HEK293 (cell line): ENCODE measurements at regions not wholly inside any gene's neighbourhood (a gene's known extent, or its start where the extent isn't known, plus 50 kb on each side); places are given as distances from the start of the nearest gene placed in this dataset.

ENCODE experiments used
- KLF7 ChIP-seq: fragments of 450-650 bp; formaldehyde crosslinking; IDR thresholded peaks from 2 replicates; pipeline ENCODE4 v1.5.1; 2016; ENCODE audit warnings: missing biosample characterization, missing genetic modification characterization, borderline replicate concordance
- YY1 ChIP-seq: fragments of 450-650 bp; formaldehyde crosslinking; IDR thresholded peaks from 2 replicates; pipeline ENCODE4 v1.5.1; 2018; ENCODE audit warnings: missing biosample characterization, missing genetic modification characterization
- ZEB2 ChIP-seq: fragments of 450-650 bp; formaldehyde crosslinking; IDR thresholded peaks from 2 replicates; pipeline ENCODE4 v1.5.1; 2016; ENCODE audit warnings: missing biosample characterization, missing genetic modification characterization
- ZNF274 ChIP-seq, 2 experiments: fragments of 200-500 bp in 1 of 2; fragments of 450-650 bp in 1 of 2; sonication (Bioruptor generic) in 1 of 2; formaldehyde crosslinking in 1 of 2; IDR thresholded peaks; 2 replicates each; pipeline versions ENCODE4 v1.5.1 to v1.6.1; 2014 to 2016; ENCODE audit warnings: borderline replicate concordance in 1 of 2, inconsistent platforms in 1 of 2, low read length in 1 of 2, missing biosample characterization in 1 of 2, missing genetic modification characterization in 1 of 2
- ZNF37A ChIP-seq: fragments of 450-650 bp; IDR thresholded peaks from 2 replicates; pipeline ENCODE4 v1.5.1; 2018; ENCODE audit warnings: missing biosample characterization, missing genetic modification characterization
- ZNF664 ChIP-seq: fragments of 450-650 bp; formaldehyde crosslinking; IDR thresholded peaks from 2 replicates; pipeline ENCODE4 v1.5.1; 2016; ENCODE audit warnings: missing biosample characterization, missing genetic modification characterization
- ZNF776 ChIP-seq: fragments of 450-650 bp; formaldehyde crosslinking; IDR thresholded peaks from 2 replicates; pipeline ENCODE4 v1.5.0; 2017; ENCODE audit warnings: missing biosample characterization, missing genetic modification characterization, borderline replicate concordance
- TF ChIP-seq, protein P1 (sequence below): fragments of 450-650 bp; formaldehyde crosslinking; IDR thresholded peaks from 2 replicates; pipeline ENCODE4 v1.5.1; 2016; ENCODE audit warnings: missing biosample characterization, missing genetic modification characterization
- TF ChIP-seq, protein P2 (sequence below): fragments of 450-650 bp; formaldehyde crosslinking; optimal IDR thresholded peaks from 2 replicates; pipeline ENCODE3; 2016; ENCODE audit warnings: missing biosample characterization, mild to moderate bottlenecking, missing genetic modification characterization
- TF ChIP-seq, protein P3 (sequence below): fragments of 450-650 bp; formaldehyde crosslinking; IDR thresholded peaks from 2 replicates; pipeline ENCODE4 v1.5.1; 2016; ENCODE audit warnings: missing biosample characterization, missing genetic modification characterization
- TF ChIP-seq, protein P4 (sequence below): fragments of 450-650 bp; formaldehyde crosslinking; IDR thresholded peaks from 2 replicates; pipeline ENCODE4 v1.5.1; 2016; ENCODE audit warnings: missing biosample characterization, missing genetic modification characterization
- TF ChIP-seq, protein P5 (sequence below): fragments of 450-650 bp; formaldehyde crosslinking; IDR thresholded peaks from 2 replicates; pipeline ENCODE4 v1.5.1; 2016; ENCODE audit warnings: missing biosample characterization, missing genetic modification characterization

DNA sequence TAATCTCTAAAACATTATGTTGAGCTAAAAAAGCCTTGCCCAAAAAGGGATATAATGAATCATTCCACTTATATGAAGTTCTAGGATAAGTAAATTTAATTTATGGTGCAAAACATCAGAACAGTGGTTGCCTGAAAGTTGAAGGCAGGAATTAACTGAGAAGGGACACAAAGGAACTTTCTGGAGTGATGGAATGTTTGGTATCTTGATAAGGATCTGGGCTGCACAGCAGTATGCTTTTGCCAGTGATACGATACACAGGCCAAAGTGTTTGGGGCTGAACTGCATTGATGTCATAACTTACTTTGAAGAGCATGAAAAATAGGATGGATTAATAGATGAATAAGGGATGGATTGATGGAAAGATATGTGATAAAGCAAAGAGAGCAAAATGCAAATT lies 146.1 kb upstream of the LRFN2 start:
- TF ChIP-seq, protein P1, sequence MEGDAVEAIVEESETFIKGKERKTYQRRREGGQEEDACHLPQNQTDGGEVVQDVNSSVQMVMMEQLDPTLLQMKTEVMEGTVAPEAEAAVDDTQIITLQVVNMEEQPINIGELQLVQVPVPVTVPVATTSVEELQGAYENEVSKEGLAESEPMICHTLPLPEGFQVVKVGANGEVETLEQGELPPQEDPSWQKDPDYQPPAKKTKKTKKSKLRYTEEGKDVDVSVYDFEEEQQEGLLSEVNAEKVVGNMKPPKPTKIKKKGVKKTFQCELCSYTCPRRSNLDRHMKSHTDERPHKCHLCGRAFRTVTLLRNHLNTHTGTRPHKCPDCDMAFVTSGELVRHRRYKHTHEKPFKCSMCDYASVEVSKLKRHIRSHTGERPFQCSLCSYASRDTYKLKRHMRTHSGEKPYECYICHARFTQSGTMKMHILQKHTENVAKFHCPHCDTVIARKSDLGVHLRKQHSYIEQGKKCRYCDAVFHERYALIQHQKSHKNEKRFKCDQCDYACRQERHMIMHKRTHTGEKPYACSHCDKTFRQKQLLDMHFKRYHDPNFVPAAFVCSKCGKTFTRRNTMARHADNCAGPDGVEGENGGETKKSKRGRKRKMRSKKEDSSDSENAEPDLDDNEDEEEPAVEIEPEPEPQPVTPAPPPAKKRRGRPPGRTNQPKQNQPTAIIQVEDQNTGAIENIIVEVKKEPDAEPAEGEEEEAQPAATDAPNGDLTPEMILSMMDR (tag by site-specific recombination) = no peak
- TF ChIP-seq, protein P2, sequence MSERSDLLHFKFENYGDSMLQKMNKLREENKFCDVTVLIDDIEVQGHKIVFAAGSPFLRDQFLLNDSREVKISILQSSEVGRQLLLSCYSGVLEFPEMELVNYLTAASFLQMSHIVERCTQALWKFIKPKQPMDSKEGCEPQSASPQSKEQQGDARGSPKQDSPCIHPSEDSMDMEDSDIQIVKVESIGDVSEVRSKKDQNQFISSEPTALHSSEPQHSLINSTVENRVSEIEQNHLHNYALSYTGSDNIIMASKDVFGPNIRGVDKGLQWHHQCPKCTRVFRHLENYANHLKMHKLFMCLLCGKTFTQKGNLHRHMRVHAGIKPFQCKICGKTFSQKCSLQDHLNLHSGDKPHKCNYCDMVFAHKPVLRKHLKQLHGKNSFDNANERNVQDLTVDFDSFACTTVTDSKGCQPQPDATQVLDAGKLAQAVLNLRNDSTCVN (tag by site-specific recombination) = no peak
- TF ChIP-seq KLF7 (tag by site-specific recombination) (no peak), YY1 (no peak), ZNF37A (tag by site-specific recombination) (no peak), ZEB2 (tag by site-specific recombination) (no peak), ZNF274 (IDR thresholded peaks at IDR 0.05; ENCODE audit: low read length) (no peak), ZNF274 (tag by site-specific recombination; IDR thresholded peaks at IDR 0.05; ENCODE audit: borderline replicate concordance) (no peak), ZNF776 (tag by site-specific recombination) (no peak), ZNF664 (tag by site-specific recombination) (no peak)
- TF ChIP-seq, protein P3, sequence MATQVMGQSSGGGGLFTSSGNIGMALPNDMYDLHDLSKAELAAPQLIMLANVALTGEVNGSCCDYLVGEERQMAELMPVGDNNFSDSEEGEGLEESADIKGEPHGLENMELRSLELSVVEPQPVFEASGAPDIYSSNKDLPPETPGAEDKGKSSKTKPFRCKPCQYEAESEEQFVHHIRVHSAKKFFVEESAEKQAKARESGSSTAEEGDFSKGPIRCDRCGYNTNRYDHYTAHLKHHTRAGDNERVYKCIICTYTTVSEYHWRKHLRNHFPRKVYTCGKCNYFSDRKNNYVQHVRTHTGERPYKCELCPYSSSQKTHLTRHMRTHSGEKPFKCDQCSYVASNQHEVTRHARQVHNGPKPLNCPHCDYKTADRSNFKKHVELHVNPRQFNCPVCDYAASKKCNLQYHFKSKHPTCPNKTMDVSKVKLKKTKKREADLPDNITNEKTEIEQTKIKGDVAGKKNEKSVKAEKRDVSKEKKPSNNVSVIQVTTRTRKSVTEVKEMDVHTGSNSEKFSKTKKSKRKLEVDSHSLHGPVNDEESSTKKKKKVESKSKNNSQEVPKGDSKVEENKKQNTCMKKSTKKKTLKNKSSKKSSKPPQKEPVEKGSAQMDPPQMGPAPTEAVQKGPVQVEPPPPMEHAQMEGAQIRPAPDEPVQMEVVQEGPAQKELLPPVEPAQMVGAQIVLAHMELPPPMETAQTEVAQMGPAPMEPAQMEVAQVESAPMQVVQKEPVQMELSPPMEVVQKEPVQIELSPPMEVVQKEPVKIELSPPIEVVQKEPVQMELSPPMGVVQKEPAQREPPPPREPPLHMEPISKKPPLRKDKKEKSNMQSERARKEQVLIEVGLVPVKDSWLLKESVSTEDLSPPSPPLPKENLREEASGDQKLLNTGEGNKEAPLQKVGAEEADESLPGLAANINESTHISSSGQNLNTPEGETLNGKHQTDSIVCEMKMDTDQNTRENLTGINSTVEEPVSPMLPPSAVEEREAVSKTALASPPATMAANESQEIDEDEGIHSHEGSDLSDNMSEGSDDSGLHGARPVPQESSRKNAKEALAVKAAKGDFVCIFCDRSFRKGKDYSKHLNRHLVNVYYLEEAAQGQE (tag by site-specific recombination) = no peak
- TF ChIP-seq, protein P4, sequence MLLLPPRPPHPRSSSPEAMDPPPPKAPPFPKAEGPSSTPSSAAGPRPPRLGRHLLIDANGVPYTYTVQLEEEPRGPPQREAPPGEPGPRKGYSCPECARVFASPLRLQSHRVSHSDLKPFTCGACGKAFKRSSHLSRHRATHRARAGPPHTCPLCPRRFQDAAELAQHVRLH = no peak
- TF ChIP-seq, protein P5, sequence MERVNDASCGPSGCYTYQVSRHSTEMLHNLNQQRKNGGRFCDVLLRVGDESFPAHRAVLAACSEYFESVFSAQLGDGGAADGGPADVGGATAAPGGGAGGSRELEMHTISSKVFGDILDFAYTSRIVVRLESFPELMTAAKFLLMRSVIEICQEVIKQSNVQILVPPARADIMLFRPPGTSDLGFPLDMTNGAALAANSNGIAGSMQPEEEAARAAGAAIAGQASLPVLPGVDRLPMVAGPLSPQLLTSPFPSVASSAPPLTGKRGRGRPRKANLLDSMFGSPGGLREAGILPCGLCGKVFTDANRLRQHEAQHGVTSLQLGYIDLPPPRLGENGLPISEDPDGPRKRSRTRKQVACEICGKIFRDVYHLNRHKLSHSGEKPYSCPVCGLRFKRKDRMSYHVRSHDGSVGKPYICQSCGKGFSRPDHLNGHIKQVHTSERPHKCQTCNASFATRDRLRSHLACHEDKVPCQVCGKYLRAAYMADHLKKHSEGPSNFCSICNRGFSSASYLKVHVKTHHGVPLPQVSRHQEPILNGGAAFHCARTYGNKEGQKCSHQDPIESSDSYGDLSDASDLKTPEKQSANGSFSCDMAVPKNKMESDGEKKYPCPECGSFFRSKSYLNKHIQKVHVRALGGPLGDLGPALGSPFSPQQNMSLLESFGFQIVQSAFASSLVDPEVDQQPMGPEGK (tag by site-specific recombination) = no peak
